Stimulated activated naive CD4-positive, alpha-beta T cell (primary cell): ENCODE measurements at regions not wholly inside any gene's neighbourhood (a gene's known extent, or its start where the extent isn't known, plus 50 kb on each side); places are given as distances from the start of the nearest gene placed in this dataset.
A peak's percentile ranks its signal among the peaks of the same experiment; 100 is the strongest.
"Not testable (repeated sequence)": the region's sequence is repeated elsewhere in the genome, so short reads cannot be mapped to it uniquely, and the experiment has no call there.

Experiments used
- DNase-seq, 6 experiments: peaks; one replicate each; lab custom pipeline; 2025; lab: John Stamatoyannopoulos, UW

DNA sequence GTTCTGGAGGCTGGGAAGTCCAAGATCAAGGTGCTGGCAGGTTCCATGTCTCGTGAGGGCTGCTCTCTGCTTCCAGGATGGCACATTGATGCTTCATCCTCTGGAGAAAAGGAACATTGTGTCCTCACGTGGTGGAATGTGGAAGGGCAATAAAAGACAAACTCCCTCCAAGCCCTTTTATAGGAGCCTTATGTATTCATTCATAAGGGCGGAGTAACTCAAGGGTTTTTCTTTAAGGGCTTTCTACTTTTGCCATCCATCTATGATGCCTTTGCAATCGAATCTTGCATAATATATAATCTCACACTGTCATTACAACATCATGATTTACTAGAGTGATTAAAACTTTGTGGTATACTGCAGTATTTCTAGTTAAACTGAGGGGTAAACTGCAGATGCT is 132.7 kb upstream of the DDHD1 start:
- no peak for DNase-seq

DNA sequence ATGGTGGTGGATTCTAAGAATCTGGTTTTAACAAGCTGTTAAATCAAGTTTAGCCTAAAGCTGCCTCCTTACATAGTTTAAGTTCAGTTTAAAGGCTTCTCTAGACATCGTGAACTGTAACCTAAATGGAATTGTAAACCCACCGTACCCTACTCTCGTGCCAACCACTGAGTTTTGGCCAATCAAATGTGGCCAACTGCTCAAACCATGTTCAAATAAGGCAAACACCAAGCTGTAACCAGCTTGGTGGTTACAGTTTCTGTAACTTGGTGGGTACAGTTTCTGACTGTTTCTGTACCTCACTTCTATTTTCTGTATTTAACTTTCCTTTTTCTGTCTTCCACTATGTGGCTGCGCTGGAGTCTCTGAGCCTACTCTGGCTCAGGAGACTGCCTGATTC is 131.9 kb upstream of the DDHD1 start:
- no peak for DNase-seq

DNA sequence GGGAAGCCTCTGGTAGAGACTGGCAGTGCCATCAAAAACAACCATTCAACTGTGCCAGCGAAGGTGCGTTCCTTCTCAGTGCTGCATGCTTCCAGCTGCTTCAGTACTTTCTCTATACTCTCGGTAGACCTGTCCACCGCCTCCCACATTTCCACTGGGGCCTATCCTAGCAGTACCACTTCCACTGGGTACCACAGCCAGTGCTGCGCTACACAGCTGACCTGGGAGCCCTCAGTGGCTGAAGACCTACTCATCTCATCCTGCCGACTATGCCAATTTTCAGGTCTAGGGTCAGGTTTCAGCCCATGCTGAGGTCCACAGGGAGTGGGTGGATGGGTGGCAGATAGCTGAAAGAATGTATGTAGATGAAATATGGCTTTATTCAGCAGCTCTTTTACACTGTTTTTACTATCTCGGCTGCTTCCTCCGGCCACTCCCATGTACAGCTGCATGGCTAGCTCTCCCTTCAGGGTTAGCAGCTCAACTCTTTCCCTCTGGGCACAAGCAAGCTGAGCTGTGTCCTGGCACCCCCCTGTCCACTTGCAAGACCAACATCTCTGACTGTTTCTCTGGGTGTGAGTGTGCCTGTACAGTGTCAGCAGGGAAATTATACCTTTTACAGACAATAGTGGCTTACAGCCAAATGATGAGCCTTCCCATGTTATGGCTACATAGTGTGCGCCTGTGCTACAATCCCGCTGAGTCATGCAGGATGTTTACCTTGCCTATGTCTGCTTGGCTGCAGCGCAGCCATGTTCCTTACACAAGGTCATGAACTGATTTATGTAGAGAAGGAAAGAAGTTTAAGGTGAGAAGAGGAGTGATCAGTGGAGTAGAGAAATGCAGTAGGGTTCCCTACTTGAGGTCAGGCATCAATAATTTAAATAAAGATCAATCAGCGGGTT is 125.7 kb upstream of the DDHD1 start:
- DNase-seq = no peak

DNA sequence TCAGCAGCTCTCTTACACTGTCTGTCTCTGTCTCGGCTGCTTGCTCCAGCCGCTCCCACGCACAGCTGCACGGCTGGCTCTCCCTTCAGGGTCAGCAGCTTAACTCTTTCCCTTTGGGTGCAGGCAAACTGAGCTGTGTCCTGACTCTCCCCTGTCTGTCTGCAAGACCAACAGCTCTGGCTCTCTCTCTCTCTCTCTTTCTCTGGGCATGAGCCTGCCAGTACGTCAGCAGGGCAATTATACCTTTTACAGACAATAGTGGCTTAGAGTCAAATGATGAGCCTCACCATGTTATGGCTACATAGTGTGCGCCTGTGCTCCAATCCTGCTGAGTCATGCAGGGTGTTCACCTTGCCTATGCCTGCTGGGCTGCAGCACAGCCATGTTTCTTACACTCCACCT is 120.5 kb upstream of the DDHD1 start:
- no peak for DNase-seq

DNA sequence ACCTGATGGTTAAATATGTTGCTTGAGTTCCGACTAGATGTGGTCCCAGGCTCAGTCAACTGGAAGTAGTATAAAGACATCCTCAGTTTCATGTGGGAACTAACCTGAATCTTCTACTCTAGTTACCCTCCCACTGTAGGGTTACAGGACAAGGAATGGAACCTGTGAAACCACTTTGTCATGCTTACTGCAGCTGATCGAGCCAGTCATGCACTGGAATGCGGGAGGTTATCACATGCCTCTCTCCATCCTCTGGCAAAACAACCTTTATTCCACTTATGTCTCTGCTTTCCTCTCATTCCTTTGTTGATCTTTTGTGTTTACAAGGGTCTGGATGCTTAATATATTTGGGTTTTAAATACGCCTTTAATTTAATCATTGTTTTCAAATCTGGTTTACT is 111.9 kb upstream of the DDHD1 start:
- DNase-seq = no peak

DNA sequence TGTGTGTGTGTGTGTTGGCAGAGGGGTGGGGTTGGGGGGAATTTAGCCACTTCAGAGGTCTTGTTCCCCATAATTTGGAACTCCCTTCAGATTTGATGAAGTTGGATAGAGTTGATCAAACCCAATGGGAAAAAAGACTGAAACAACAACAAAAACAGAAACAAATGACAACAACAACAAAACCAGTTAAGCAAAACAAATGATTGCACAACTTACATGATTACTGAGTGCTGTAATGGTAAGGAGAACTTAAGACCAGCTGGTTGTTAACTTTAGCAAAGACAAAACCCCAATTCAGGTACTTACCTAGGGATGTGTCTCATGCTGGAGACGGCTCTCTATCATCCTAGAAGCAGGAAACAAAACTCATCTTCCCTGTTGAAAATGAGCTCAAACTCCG is 107.8 kb upstream of the DDHD1 start:
- no peak for DNase-seq

DNA sequence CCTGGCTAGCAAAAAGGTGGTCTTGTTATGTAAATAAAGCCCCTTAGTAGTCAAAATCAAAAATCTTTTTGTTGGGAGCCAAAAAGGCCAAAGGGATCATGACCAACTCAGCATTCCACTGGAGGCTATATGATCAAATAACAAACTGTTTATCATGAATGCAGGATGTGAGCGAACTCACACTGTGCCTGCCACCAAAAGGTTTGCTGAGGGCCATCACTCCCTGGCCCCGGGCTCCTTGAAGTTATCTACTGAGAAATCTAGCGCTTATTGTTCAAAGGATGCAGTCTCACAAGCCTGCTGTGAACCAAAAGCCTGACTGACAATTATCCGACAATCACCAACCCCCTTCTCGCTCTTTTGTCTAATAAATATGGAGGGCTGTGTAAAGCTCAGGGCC is 107.2 kb upstream of the DDHD1 start:
- no peak for DNase-seq

DNA sequence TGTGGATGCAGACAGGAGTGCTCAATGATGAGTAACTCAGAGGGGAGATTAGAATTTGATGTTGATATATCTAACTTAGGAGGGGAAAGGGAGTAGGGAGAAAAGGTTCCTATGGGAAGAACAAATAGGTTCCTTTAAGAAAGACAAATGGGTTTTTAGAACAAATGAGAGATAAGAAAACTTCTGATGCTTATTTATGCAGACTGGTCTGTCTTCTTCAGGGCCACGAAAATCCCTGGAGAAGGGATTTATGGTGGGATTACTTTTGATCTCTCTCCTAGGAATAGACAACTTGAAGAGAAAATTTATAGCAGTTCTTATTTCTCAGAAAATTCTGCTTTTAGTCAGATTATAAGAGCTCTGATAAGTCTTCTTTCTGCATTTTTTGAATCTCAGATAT is 99.0 kb upstream of the DDHD1 start:
- no peak for DNase-seq

DNA sequence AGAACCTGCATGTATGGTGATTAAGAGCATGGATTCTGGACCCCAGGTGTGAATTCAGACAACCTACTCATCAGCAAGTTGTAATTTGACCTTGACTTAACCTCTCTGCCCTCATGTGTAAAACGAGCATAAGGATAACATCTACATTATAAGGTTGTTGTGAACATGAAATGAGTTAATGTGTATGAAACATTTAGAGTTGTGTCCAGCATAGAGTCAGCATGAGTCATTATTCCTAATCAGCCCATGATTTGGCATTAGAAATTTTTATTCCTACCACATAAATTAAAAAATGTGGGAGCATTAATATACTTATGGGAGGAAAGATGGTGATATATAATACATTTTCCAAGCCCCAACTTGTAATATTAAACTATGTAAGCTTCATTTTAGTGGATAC is 95.9 kb upstream of the DDHD1 start:
- DNase-seq = no peak

DNA sequence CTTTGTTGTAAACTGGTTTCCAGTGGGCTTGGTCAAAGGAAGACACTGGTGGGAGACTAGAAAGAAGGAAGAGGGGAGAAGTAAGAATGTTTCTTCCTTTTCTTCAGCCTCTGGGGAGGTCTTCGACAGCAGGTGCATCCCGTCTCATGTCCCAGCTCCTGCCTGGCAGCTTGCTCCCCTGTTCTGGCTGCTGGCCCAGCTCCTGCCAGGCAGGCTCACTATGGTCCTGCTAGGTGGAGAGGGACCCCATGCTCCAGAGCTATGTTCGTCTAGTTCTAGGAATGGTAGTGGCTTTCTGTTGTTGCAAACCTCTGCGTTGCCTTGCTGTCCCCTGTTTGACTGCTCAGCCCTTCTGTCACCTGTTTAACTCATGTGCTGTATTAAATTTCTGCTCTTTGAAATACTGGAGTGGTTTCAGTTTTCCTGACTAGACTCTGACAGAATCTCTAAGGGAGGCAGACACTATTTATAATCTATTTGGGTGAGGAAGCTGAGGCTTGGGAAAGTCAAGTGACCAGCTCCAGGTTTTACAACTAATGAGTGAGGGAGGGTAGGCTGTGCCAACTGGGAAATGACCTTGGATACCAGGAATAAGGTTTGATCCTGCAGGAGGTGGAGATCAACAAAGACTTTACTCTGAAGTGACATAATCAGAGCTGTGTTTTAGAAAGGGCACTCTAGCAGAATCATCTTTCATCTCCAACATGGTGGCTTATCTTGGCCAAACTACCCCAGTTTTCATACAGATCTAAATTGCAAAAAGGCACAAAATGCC is 94.7 kb upstream of the DDHD1 start:
- DNase-seq = no peak

DNA sequence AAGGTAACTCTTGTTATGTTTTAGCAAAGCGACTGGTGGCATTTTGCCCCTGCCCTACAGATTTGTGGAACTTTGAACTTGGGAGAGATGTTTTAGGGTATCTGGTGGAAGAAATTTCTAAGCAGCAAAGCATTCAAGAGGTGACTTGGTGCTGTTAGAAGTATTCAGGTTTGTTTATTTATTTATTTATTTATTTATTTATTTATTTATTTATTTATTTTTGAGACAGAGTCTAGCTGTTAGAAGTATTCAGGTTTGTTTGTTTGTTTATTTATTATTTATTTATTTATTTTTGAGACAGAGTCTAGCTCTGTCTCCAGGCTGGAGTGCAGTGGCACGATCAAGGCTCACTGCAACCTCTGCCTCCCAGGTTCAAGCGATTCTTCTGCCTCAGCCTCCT is 89.8 kb upstream of the DDHD1 start:
- not testable (repeated sequence) for DNase-seq

DNA sequence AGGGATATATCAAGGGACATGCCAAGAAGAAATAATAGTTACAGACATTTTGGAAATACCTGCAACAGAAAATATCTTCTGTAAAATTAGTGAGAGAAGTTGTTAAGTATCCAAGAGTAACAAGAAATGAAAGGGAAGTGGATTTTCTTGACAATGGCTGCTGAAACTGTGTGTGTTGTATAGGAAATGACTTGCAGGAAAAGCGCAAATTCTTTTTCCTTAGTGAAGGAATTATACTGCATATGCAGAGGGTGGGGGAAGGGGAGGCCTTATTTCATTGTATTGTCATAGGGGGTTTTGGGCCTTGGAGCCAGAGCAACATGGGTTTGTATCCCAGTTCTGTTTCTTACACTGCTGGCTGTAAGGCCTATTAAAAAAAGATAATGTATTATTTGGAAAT is 84.4 kb upstream of the DDHD1 start:
- no peak for DNase-seq

DNA sequence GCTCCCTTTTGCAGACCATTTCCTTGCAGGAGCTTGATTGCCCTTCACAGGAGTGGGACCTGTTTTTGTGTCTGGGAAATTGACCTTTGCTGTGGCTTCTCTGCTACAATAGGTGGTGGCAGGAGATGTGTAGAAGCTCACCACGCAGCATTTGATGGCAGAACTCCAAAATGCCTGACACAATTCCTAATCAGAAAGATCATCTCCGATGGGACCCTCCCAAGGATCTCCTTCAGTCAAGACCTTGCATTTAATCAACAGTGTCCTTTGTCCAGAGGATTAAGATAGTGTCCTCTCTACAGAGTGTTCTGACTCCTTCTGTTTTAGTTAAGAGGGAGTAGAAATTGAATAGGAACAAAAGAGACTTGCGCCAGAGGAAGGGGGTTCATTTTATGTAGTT is 83.6 kb upstream of the DDHD1 start:
- DNase-seq = no peak

DNA sequence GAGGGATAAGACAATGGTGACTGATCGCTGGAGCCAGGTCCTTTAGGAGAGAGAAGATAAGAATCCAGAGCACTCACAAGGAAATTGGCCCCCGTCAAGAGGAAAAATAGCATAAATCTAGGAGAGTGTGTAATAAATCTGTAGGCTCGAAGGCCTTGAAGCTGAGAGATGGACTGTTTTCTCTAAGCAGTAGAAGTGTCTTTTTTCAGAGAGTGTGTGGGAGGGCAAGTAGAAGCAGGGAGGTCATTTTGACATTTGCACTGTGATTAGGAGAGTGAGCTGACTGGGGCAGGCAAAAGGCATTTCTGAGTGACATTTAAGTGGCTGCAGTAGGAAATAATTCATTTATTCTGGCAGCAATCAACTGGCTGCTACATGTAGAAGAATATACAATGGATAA is 78.0 kb upstream of the DDHD1 start:
- DNase-seq = no peak

DNA sequence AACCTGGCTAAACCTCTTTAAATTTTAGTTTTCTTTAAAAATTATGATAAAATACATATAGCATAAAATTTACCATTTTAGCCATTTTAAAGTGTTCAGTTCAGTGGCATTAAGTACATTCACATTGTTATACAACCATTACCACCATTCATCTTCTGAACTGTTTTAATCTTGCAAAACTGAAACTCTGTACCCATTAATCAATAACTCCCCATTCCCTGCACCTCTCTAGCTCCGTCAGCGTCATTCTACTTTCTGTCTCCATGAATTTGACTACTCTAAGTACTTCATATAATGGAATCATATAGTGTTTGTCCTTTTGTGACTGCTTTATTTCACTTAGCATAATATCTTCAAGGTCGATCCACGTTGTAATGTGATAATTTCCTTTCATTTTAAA is 75.8 kb upstream of the DDHD1 start:
- DNase-seq = no peak

DNA sequence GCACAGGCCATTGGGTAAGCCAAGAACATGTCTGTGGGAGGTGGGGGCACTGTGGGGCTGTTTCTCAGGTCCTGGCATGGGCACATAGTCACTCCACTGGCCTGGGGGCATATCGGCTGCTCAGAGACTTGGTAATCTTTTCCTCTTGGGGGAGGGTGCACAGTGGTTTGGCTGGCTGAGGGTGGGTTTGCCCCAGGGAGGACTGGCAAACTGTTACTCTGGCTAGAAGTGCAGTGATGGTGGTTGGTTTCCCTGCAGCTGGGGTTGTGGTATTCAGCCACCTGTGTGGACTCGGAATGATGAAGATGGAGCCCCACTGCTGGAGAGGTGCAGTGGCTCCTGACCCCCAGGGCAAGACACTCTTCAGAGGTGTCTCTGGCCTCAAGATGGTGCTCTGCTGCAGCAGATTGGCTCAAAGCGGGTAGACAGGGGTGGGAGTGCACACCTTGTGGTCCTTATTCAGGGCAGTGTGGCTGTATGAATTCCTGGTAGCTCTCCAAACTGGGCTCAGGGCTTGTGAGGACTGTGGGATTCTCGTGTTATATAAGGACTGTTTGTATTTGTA is 74.1 kb upstream of the DDHD1 start:
- no peak for DNase-seq

DNA sequence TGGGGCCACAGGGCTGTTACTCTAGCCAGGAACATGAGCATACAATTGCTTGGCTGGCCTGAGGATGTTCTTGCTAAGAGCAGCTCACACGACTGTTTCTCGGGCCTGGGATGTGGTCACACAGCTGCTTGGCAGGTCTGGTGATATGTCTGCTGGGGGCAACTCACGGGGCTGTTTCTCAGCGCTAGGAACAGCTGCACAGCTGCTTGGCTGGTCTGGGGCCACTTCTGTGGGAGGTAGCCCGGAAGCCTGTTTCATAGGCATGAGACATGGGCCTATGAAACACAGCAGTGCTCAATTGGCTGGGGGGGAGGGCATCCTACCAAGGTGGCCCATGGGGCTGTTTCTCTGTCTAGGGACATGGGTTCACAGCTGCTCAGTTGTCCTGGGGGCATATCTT is 73.4 kb upstream of the DDHD1 start:
- no peak for DNase-seq

DNA sequence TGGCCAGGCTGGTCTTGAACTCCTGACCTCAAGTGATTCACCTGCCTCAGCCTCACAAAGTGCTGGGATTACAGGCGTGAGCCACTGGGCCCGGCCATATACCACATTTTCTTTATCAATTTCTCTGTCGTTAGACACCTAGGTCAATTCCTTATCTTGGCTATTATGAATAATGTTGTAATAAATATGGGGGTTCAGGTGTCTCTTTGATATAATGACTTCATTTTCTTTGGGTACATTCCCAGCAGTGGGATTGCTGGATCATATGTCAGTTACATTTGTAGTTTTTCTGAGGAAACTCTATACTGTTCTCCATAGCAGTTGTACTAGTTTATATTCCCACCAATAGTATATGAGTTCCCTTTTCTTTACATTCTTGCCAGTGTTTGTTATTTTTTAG is 67.8 kb upstream of the DDHD1 start:
- DNase-seq = no peak

DNA sequence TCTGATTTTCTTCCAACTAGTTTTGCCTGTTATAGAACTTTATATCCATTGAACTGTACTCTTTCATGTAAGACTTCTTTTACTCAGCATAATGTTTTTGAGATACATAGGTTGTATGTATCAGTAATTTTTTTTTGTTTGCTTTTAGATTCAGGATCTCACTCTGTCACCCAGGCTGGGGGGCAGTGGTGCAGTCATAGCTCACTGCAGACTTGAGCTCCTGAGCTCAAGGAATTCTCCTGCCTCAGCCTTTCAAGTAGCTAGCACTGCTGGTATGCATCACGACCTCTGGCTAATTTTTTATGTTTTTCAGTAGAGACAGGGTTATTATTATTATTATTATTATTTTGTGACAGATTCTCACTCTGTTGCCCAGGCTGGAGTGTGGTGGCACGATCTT is 65.0 kb upstream of the DDHD1 start:
- no peak for DNase-seq

DNA sequence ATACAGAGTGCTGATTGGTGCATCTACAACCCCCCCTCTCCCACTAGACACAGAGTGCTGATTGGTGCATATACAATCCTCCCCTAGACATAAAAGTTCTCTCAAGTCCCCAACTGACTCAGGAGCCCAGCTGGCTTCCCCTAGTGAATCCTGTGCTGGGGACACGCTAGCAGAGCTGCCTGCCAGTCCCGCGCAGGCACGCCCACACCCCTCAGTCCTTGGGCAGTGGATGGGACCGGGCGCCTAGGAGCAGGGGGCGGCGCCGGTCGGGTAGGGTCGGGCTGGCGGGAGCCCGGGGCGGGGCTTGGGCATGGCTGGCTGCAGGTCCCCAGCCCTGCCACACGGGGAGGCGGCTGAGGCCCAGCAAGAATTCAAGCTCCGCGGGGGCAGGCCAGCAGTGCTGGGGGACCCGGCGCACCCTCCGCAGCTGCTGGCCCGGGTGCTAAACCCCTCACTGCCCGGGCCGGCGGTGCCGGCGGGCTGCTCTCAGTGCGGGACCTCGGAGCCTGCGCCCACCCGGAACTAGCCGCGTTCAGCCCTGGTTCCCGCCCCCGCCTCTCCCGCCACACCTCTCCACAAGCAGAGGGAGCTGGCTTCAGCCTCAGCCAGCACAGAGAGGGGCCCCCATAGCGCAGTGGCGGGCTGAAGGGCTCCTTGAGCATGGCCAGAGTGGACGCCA is 64.3 kb upstream of the DDHD1 start:
- DNase-seq = peak; percentile 34 to 79 (median 66)

DNA sequence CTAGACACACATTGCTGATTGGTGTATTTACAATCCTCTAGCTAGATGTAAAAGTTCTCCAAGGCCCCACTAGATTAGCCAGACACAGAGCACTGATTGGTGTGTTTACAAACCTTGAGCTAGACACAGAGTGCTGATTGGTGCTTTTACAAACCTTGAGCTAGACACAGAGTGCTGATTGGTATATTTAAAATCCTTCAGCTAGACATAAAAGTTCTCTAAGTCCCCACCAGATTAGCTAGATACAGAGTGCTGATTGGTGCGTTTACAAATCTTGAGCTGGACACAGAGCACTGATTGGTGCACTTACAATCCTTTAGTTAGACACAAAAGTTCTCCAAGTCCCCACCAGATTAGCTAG is 63.8 kb upstream of the DDHD1 start:
- DNase-seq = peak in 1 of 6 experiments; percentile 8

DNA sequence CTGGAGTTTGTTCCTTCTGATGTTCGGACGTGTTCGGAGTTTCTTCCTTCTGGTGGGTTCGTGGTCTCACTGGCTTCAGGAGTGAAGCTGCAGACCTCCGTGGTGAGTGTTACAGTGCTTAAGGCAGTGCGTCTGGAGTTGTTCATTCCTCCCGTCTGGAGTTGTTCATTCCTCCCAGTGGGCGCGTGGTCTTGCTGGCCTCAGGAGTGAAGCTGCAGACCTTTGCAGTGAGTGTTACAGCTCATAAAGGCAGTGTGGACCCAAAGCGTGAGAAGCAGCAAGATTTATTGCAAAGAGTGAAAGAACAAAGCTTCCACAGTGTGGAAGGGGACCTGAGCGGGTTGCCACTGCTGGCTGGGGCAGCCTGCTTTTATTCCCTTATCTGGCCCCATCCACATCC is 63.4 kb upstream of the DDHD1 start:
- DNase-seq = not testable (repeated sequence)

DNA sequence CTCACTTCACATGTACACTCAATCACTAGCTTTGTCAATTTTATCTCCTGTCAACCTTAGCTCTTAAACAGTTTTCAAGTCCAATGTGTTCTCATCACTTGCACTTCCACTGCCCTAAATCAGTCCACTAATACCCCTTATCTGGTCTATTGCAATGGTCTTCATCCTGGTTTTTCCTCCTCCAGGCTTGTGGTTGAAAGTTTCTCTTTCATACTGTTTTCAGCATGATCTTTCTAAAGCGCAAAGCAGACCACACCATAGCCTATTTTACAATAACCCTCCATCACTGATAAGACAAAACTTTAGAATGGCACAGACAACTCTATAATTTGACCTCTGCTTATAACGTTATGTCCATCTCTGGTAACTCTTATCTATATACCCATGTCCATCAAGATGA is 62.0 kb upstream of the DDHD1 start:
- DNase-seq = no peak
